ENCODE measurements at regions not wholly inside any gene's neighbourhood (a gene's known extent, or its start where the extent isn't known, plus 50 kb on each side); places are given as distances from the start of the nearest gene placed in this dataset.
"Not testable (repeated sequence)": the region's sequence is repeated elsewhere in the genome, so short reads cannot be mapped to it uniquely, and the experiment has no call there.

DNA sequence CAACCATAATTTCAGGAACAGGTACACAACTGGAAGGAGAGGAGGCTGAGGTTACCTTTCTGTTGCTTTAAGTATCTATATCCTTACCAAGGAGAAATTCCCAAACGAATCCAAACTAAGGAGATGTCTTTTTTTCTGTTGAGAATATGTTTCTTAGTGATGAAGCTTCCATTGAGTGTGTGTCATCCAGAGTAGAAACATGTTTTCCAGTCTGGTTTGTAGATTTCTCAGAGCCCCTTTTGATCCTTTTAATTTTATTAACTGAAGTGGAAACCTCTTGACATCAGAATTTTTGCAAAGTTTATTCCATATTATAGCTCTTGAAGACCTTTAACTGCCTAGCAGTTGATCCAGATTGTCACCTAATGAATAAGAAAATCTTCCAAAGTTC lies 207.1 kb upstream of the FERD3L start:
- H3K4me3 ChIP-seq (ENCODE audit: low read length) = no peak overlapping the region
- DNase-seq (ENCODE audit: low read depth) = no peak
- TF ChIP-seq, protein P1, sequence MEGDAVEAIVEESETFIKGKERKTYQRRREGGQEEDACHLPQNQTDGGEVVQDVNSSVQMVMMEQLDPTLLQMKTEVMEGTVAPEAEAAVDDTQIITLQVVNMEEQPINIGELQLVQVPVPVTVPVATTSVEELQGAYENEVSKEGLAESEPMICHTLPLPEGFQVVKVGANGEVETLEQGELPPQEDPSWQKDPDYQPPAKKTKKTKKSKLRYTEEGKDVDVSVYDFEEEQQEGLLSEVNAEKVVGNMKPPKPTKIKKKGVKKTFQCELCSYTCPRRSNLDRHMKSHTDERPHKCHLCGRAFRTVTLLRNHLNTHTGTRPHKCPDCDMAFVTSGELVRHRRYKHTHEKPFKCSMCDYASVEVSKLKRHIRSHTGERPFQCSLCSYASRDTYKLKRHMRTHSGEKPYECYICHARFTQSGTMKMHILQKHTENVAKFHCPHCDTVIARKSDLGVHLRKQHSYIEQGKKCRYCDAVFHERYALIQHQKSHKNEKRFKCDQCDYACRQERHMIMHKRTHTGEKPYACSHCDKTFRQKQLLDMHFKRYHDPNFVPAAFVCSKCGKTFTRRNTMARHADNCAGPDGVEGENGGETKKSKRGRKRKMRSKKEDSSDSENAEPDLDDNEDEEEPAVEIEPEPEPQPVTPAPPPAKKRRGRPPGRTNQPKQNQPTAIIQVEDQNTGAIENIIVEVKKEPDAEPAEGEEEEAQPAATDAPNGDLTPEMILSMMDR (IDR thresholded peaks at IDR 0.05; ENCODE audit: insufficient read depth, low read depth, low read length, missing control alignments) = no peak

DNA sequence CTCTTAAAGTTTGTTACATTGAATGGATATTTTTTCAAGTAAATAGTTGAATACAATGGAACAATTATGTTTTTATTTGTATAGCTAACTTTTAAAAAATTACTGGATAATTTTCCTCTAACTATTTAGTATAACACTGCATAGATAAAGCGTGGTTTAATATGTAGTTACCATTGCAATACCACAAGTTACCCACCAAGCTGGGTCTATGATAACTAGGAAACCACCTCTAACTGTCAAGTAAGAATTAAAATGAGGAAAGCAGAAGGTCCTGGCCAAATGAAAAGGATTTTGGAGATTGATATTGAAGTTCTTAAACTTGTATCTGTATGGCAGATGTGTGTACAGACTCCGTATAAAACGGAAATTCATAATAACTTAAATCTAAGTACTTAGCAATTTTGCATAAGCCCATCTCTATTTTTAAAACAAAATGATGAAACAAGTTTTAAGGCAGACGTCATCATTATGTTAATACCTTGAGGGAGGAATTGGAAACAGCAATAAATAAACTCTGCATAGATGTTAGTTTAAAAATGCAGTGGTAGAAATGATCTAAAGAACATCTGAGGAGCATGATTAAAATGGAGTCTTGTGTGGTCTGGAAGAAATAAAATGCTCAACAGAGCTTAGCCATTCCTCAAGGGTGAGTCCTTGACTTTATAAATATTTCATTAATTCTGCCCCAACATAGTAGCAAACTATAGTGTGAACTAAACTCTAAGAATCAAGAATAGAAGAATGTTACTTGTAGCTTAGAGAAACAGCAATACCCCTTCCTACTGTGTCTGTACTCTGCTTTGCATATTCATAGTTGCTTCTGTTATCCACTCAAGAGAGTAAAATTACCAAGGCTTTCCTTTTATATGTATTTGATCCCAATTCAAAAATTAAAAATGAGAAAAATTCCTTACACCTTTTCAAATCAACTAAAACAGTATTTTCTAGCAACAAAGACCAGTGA lies 206.4 kb upstream of the FERD3L start:
- H3K4me3 ChIP-seq (ENCODE audit: low read length) = no peak overlapping the region
- DNase-seq (ENCODE audit: low read depth) = no peak
- TF ChIP-seq, protein P1 (IDR thresholded peaks at IDR 0.05; ENCODE audit: insufficient read depth, low read depth, low read length, missing control alignments) = no peak

DNA sequence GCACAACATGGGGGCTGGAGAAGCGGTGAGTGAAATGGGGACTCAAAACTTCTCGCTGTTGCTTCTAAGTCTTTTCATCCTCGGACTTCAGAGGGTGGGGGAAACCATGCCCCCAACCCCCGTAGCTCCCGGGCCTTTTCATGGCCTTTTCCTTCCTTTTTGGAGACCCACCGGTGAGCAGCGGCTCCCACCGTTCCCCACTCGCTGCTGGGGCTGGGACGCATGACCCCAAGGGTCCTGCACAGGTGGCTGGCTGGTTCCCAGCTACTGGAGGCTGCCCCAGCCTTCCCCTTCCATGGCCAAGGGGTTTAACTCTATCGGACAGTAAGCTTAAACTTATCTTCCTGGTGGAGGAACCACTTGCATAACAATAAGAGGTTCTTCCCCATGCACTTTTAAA lies 194.3 kb upstream of the FERD3L start:
- DNase-seq (ENCODE audit: low read depth) = no peak
- TF ChIP-seq, protein P1 (IDR thresholded peaks at IDR 0.05; ENCODE audit: insufficient read depth, low read depth, low read length, missing control alignments) = no peak
- no peak overlapping the region for H3K4me3 ChIP-seq (ENCODE audit: low read length)

DNA sequence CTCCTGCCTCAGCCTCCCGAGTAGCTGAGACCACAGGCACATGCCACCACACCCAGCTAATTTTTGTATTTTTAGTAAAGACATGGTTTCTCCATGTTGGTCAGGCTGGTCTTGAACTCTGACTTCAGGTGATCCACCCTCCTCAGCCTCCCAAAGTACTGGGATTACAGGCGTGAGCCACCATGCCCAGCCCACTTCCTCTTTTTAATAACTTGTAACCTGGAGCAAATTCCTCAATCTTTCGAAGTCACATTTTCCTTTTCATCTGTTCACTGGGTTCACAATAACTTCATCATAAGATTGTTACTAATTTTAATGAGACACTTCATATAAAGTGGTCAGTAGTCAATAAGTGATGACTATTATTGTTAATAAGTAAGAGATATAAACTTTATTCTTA lies 193.3 kb upstream of the FERD3L start:
- not testable (repeated sequence) for H3K4me3 ChIP-seq (ENCODE audit: low read length); DNase-seq (ENCODE audit: low read depth)

DNA sequence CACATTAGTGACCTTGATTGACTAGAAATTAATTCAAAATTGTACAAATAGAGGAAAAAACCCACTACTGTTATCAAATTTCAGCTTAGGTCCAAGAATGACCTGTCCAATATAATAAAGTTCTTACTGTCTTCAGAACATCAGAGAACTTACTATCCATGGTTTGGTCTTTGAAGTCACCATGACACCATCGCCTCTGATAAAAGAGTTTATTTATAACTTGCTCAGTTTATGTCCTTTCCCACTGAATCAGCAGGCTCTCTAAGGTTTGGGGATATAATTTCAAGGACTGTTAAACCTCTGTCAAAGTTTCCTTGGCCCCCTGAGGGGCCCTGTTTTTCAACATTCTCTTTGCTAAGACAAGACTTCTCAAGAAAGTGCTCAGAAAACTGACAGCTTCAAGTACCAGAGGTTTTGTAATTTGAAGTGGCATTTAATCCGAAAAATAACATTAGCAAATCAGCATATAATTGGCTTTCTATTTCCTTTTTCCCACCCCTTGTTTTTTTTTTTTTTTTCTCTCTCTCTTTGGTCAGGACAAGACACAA lies 191.7 kb upstream of the FERD3L start:
- no peak for DNase-seq (ENCODE audit: low read depth)
- H3K4me3 ChIP-seq (ENCODE audit: low read length) = no peak overlapping the region
- TF ChIP-seq, protein P1 (IDR thresholded peaks at IDR 0.05; ENCODE audit: insufficient read depth, low read depth, low read length, missing control alignments) = no peak

DNA sequence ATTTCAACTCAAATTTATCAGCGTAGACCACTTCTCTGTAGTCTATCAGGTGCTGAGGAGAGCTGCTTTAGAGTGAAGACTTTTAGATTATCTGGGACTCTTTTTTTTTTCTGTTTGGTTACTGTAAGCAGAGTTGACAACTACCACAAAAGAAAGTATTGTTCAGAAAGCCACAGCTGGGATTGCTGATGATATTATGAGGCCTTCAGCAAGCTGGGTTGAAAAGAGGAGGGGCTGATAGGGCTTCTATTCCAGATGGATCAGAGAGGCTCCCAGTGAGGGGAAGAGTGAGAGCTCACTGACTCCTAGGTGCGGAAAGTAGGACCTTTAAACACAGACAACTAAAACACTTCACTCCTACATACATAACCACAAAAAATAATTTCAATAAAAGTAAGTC lies 188.5 kb upstream of the FERD3L start:
- no peak for DNase-seq (ENCODE audit: low read depth)
- H3K4me3 ChIP-seq (ENCODE audit: low read length) = no peak overlapping the region
- TF ChIP-seq, protein P1 (IDR thresholded peaks at IDR 0.05; ENCODE audit: insufficient read depth, low read depth, low read length, missing control alignments) = no peak

DNA sequence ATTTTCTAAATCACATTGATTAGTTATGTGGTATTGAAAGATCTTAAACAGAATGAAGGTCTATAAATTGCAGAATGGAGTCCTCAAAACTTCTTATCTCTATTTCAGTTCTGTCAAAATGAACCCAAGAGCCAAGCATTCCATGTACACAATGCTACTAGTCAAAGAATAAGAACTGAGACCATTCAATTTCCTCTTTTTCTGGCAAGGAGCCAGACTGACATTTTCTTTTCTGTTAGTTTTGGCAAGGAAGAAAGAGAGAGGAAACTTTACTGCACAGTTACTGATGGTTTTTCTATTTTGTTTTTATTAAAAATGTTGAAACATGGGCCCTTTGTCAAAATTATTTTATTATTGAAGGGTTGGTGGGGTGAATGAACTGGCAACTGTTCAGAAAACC lies 181.8 kb upstream of the FERD3L start:
- no peak overlapping the region for H3K4me3 ChIP-seq (ENCODE audit: low read length)
- no peak for DNase-seq (ENCODE audit: low read depth)
- TF ChIP-seq, protein P1 (IDR thresholded peaks at IDR 0.05; ENCODE audit: insufficient read depth, low read depth, low read length, missing control alignments) = no peak

Measured in epithelial cell of esophagus (primary cell).